GM20000 (cell line): ENCODE measurements at regions not wholly inside any gene's neighbourhood (a gene's known extent, or its start where the extent isn't known, plus 50 kb on each side); places are given as distances from the start of the nearest gene placed in this dataset.

ENCODE experiments used
- DNase-seq: peaks from one replicate; pipeline ENCODE4 v3.0.0; 2012; ENCODE audit warnings: low spot score
- TF ChIP-seq, protein P1 (sequence below): IDR thresholded peaks from 2 replicates; pipeline ENCODE4 v1.5.1; 2012; ENCODE audit warnings: mild to moderate bottlenecking, control low read depth; ENCODE audit errors: extremely low read depth, missing control alignments

DNA sequence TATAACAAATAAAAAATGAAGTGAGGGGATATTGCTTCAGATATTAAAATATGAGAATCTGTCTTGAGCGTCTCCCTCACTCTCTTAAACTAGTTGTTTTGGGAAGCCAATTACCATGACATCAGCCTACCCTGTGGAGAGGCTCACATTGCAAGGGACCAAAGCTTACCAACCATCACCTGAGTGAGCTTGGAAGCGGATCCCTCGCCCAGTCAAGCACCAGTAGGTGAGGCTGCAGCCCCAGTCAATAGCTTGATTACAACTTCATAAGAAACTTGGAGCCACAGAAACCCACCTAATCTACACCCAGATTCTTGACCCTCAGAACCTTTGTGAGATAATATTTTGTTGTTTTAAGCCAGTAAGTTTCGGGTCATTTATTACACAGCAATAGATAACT, 206.2 kb downstream of the CEMIP2 start:
- DNase-seq = no peak

DNA sequence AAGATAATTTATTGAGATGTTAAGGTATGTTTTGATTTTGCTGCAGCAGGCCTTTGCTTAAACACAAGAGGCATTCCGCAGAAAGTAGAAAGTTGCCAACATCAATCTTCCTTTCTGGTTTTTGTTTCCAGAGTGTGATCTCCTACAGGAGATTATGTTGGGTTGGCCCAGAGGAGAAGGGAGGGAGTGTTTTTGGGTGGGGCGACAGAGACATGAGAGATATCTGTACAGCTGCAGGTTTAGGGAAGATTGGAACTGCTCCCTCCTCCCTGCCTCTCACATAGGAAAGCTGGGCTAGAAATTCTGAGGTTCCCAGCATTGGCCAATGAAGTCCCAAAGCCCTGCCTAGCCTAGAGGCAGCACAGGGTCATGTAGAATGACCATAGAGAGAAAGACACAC, 211.0 kb downstream of the CEMIP2 start:
- TF ChIP-seq, protein P1, sequence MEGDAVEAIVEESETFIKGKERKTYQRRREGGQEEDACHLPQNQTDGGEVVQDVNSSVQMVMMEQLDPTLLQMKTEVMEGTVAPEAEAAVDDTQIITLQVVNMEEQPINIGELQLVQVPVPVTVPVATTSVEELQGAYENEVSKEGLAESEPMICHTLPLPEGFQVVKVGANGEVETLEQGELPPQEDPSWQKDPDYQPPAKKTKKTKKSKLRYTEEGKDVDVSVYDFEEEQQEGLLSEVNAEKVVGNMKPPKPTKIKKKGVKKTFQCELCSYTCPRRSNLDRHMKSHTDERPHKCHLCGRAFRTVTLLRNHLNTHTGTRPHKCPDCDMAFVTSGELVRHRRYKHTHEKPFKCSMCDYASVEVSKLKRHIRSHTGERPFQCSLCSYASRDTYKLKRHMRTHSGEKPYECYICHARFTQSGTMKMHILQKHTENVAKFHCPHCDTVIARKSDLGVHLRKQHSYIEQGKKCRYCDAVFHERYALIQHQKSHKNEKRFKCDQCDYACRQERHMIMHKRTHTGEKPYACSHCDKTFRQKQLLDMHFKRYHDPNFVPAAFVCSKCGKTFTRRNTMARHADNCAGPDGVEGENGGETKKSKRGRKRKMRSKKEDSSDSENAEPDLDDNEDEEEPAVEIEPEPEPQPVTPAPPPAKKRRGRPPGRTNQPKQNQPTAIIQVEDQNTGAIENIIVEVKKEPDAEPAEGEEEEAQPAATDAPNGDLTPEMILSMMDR = no peak
- DNase-seq = no peak

More for the DNA sequence above, 206.2 kb downstream of the CEMIP2 start:
- TF ChIP-seq, protein P1 = no peak

DNA sequence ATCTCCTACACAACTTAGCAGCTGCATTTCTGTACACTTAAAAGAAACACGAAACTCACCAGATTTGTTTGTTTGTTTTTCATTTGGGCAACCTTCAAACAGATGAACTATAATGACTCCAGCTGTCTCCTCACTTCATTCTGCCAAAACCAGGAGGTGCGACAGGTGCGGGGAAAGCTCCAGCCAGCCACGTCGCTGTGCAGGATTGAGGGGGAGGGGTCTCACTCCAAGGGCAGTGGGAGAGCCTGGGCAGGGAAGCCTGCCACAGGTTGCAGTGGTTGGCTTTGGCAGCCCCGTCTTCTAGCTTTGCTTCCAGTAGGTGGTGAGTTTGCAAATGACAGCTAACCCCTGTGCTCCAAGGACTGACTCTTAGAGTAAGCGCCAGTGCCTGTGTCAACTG, 215.8 kb downstream of the CEMIP2 start:
- DNase-seq = no peak
- TF ChIP-seq, protein P1 = no peak

DNA sequence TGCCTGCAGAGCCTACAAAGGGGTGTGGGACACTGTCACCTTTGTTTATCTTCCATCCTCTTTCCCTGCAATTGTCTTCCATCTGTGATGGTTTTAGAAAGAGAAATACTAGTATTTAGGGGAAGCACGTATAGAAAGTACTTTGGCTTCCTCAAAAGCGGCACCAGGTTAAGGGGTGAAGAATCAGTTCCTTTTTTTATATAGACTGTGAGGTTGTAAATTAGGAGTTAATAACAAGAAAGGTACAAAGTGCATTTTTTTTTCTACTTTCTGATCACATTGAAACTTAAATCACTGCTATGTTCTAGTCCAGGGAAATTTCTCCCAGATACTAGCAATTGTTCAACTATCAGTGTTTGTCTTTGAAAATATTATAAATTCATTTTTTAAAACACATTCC, 219.3 kb downstream of the CEMIP2 start:
- peak; percentile 13 for DNase-seq
- TF ChIP-seq, protein P1 = no peak

DNA sequence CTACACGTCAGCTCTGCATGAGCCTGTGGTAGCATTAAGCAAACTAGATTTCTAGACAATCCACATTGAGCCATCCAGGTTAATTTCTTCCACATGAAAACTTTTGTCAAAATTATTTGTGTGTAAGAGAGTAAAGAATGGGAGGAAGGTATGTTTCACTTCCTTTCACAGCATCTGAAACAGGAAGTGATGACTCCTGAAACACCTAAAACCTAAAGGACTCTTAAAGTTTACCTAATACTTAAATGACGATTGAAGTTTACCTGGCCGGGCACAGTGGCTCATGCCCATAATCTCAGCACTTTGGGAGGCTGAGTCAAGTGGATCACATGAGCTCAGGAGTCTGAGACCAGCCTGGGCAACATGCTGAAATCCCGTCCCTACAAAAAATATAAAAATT, 223.8 kb downstream of the CEMIP2 start:
- DNase-seq = no peak
- TF ChIP-seq, protein P1 = no peak

DNA sequence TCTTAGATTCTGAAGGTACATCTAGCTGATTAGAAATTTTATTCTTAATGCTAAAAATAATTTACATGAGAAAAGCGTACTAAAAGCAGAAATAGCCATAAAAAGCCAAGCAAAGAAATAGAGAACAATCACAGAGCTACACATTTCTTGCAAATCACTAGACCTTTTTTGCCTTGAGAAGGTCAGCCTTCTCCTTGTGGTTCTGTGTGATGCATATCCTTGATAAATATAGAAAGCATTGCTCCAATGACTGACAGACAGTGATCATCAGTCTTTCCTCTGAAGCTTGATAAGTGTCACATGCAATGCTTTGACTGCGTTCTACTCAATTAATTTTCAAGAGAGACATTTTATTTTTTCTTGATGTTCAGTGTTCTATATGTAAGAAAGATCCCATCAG, 226.9 kb downstream of the CEMIP2 start:
- DNase-seq = no peak
- TF ChIP-seq, protein P1 = no peak

DNA sequence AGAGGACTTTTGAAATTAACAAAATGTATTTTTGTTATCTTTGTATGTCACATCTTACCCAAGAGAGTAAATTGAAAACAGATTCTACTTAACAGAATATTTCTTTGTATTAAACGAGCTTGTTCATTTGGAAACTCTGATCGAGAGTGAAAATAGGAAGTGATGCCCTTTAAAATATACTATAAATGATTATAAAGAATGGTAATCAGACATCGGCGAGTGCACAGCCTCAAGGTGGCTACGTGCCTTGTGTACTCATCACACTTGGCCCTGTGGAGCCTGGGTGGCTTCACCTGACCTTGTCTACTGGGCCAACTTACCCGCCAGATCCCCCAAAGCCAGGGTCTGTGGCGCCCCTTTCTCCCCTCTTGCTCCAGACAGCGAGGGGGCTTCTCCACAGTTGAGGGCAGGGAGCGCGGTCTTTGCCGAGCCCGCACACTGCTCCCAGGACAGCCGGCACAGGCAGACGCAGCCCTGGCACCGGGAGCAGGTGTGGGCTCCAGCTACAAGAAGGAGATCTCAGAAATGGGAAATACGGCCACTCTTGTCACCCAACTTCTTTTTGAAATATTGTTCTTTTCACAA, 243.2 kb downstream of the CEMIP2 start:
- no peak for DNase-seq
- TF ChIP-seq, protein P1 = no peak
